ENCODE measurements at regions not wholly inside any gene's neighbourhood (a gene's known extent, or its start where the extent isn't known, plus 50 kb on each side); places are given as distances from the start of the nearest gene placed in this dataset.

DNA sequence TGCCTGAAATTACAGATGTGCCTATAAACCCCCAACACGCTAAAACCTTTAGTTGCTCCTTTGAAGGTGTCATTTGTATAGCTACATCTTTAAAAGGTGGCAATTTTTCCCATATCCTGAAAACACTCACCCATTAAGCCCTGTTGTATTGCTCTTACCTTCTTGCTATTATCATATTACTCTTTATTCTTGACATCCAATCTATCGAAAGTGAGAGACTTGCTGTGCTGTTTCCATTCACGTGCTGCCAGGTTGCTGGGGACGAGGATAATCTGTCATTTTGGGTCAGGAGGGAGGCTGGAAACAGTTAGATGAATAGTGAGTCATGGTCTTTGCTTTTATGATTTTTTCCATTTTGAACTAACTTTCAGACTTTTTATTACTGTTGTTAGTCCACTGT lies 213.0 kb upstream of the PRMT6 start:
- H3K36me3 ChIP-seq (ENCODE audit: control insufficient read depth, insufficient read depth, low read length): no peaks in the 10 kb centered on the region
- H3K36me3 Mint-ChIP-seq (ENCODE audit: insufficient read depth, unreplicated experiment): no peaks in the 10 kb centered on the region
- DNase-seq: no peak
- H3K4me1 Mint-ChIP-seq (ENCODE audit: low read depth, unreplicated experiment): no peaks in the 10 kb centered on the region
- peaks cover 6% of the 10 kb centered on the region for H3K27me3 Mint-ChIP-seq (ENCODE audit: insufficient read depth, unreplicated experiment)
- no peaks in the 10 kb centered on the region for H3K9me3 Mint-ChIP-seq (ENCODE audit: unreplicated experiment)
- no peaks in the 10 kb centered on the region for H3K27me3 ChIP-seq (replicated peaks; ENCODE audit: control insufficient read depth, insufficient read depth, low read length)
- BruUV-seq (replicated peaks): no TSS peak
- H3K9me3 ChIP-seq: no peaks in the 10 kb centered on the region
- H3K4me3 ChIP-seq (ENCODE audit: low read depth, low read length): no peak overlapping the region
- no peak overlapping the region for H3K27ac Mint-ChIP-seq (ENCODE audit: unreplicated experiment)
- TF ChIP-seq, protein P1, sequence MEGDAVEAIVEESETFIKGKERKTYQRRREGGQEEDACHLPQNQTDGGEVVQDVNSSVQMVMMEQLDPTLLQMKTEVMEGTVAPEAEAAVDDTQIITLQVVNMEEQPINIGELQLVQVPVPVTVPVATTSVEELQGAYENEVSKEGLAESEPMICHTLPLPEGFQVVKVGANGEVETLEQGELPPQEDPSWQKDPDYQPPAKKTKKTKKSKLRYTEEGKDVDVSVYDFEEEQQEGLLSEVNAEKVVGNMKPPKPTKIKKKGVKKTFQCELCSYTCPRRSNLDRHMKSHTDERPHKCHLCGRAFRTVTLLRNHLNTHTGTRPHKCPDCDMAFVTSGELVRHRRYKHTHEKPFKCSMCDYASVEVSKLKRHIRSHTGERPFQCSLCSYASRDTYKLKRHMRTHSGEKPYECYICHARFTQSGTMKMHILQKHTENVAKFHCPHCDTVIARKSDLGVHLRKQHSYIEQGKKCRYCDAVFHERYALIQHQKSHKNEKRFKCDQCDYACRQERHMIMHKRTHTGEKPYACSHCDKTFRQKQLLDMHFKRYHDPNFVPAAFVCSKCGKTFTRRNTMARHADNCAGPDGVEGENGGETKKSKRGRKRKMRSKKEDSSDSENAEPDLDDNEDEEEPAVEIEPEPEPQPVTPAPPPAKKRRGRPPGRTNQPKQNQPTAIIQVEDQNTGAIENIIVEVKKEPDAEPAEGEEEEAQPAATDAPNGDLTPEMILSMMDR (IDR thresholded peaks at IDR 0.05; ENCODE audit: insufficient read depth in 1 of 2, low read depth in 1 of 2, low read length in 1 of 2, severe bottlenecking in 1 of 2, unreplicated experiment in 1 of 2): no peak
- intact Hi-C loops (cut with micrococcal nuclease; ENCODE audit: unreplicated experiment): no loop called here
- H3K4me1 ChIP-seq: no peaks in the 10 kb centered on the region
- H3K4me3 Mint-ChIP-seq (ENCODE audit: unreplicated experiment): no peak overlapping the region
- POLR2A ChIA-PET: no interaction called here
- CTCF ChIA-PET: no interaction called here

DNA sequence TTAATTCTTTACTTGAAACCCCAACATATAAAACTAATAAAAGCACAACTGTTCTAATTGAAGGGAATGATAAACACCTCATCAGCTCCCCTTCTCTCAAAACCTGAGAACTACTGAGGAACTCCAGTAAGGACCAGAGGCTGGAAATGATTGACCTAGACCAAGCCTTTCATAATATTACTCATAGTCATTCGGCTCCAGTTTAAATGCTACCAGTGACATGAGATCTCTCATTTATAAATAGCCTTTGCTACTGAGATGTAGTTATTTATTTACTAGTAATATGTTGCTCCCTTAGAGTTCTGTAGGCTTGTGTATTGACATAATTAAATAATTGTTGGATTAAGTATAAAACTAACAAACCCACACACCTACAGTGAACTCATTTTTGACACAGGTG lies 209.8 kb upstream of the PRMT6 start:
- Histone ChIP-seq H3K4me3 (ENCODE audit: low read depth, low read length) (no peak overlapping the region), H3K9me3 (no peaks in the 10 kb centered on the region), H3K36me3 (ENCODE audit: control insufficient read depth, insufficient read depth, low read length) (no peaks in the 10 kb centered on the region), H3K4me1 (no peaks in the 10 kb centered on the region), H3K27me3 (replicated peaks; ENCODE audit: control insufficient read depth, insufficient read depth, low read length) (no peaks in the 10 kb centered on the region)
- Mint-ChIP-seq H3K4me1 (ENCODE audit: low read depth, unreplicated experiment) (no peaks in the 10 kb centered on the region), H3K27me3 (ENCODE audit: insufficient read depth, unreplicated experiment) (peaks cover 6% of the 10 kb centered on the region), H3K9me3 (ENCODE audit: unreplicated experiment) (no peaks in the 10 kb centered on the region), H3K36me3 (ENCODE audit: insufficient read depth, unreplicated experiment) (no peaks in the 10 kb centered on the region), H3K4me3 (ENCODE audit: unreplicated experiment) (no peak overlapping the region), H3K27ac (ENCODE audit: unreplicated experiment) (no peak overlapping the region)
- POLR2A ChIA-PET: no interaction called here
- intact Hi-C loops (cut with micrococcal nuclease; ENCODE audit: unreplicated experiment): no loop called here
- BruUV-seq (replicated peaks): no TSS peak
- TF ChIP-seq, protein P1 (IDR thresholded peaks at IDR 0.05; ENCODE audit: insufficient read depth in 1 of 2, low read depth in 1 of 2, low read length in 1 of 2, severe bottlenecking in 1 of 2, unreplicated experiment in 1 of 2): no peak
- CTCF ChIA-PET: no interaction called here
- DNase-seq: no peak

DNA sequence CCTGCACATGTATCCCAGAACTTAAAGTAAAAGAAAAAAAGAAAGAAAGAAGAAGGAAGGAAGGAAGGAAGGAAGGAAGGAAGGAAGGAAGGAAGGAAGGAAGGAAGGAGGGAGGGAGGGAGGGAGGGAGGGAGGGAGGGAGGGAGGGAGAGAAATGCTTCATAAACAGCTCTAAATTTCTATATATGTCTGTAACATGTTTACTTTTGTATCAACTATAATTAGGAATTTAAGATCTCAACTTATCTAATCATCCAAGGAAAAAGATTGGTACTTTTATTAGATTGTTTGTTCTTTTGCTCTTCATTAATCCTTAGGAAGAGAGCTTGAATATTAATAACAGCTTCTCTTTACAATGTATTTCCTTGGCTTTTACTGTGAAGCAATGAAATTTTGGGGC lies 195.4 kb upstream of the PRMT6 start:
- no peaks in the 10 kb centered on the region for H3K27me3 ChIP-seq (replicated peaks; ENCODE audit: control insufficient read depth, insufficient read depth, low read length)
- Mint-ChIP-seq H3K9me3 (ENCODE audit: unreplicated experiment) (no peaks in the 10 kb centered on the region), H3K4me3 (ENCODE audit: unreplicated experiment) (no peak overlapping the region), H3K27me3 (ENCODE audit: insufficient read depth, unreplicated experiment) (no peaks in the 10 kb centered on the region), H3K36me3 (ENCODE audit: insufficient read depth, unreplicated experiment) (no peaks in the 10 kb centered on the region), H3K27ac (ENCODE audit: unreplicated experiment) (no peak overlapping the region), H3K4me1 (ENCODE audit: low read depth, unreplicated experiment) (no peaks in the 10 kb centered on the region)
- H3K4me1 ChIP-seq: no peaks in the 10 kb centered on the region
- H3K36me3 ChIP-seq (ENCODE audit: control insufficient read depth, insufficient read depth, low read length): no peaks in the 10 kb centered on the region
- no peaks in the 10 kb centered on the region for H3K9me3 ChIP-seq
- no peak overlapping the region for H3K4me3 ChIP-seq (ENCODE audit: low read depth, low read length)
- ChIA-PET CTCF (no interaction called here), POLR2A (no interaction called here)
- no TSS peak for BruUV-seq (replicated peaks)
- intact Hi-C loops (cut with micrococcal nuclease; ENCODE audit: unreplicated experiment): no loop called here
- DNase-seq: no peak
- TF ChIP-seq, protein P1 (IDR thresholded peaks at IDR 0.05; ENCODE audit: insufficient read depth in 1 of 2, low read depth in 1 of 2, low read length in 1 of 2, severe bottlenecking in 1 of 2, unreplicated experiment in 1 of 2): no peak
